HCT116 (cell line): ENCODE measurements at regions not wholly inside any gene's neighbourhood (a gene's known extent, or its start where the extent isn't known, plus 50 kb on each side); places are given as distances from the start of the nearest gene placed in this dataset.

ENCODE experiments used
- ATAC-seq: fragments of 200-7000 bp; cut with Tn5 transposase; 2 replicates; pipeline ENCODE4 v1.9.1; 2020; ENCODE audit warnings: mild to moderate bottlenecking, moderate library complexity
- BruUV-seq: library from RNA; stranded (reverse); fragments of 400-500 nt; replicated peaks from 2 replicates; lab custom pipeline; 2021; lab: Mats Ljungman, UMichigan
- CTCF ChIA-PET: fragments of 300-600 bp; sonication (Branson Sonifier 250); formaldehyde crosslinking; loops from one replicate; lab custom pipeline; 2021; ENCODE audit warnings: antibody characterized with exemption; lab: Charles Lee
- POLR2A ChIA-PET: fragments of 300-600, 350-600 bp; sonication (Branson Sonifier 250); formaldehyde crosslinking; loops from one replicate; lab custom pipeline; 2021; ENCODE audit warnings: antibody characterized with exemption; lab: Charles Lee
- RAD21 ChIA-PET, 2 experiments: fragments of 300-600 bp; sonication (Branson Sonifier 250); formaldehyde crosslinking; loops; one replicate each; lab custom pipeline; 2023; ENCODE audit warnings: low total read pairs in 2 of 2; ENCODE audit not compliant: uncharacterized antibody in 2 of 2, unreplicated experiment in 2 of 2, low non-redundant PET in 1 of 2; lab: Charles Lee
- DNase-seq: peaks from one replicate; pipeline ENCODE4 v3.0.0-alpha.2; 2010; ENCODE audit warnings: low read depth, low spot score
- H2AFZ ChIP-seq: fragments of 200-600 bp; shearing (Covaris generic), sonication (generic); 2 replicates; pipeline ENCODE4 v1.6.1; 2017; ENCODE audit warnings: low read depth, mixed run types, mixed read lengths, antibody characterized with exemption, low read length; ENCODE audit not compliant: poor library complexity, severe bottlenecking
- H3K27ac ChIP-seq: 2 replicates; pipeline ENCODE4 v1.5.1; 2012; ENCODE audit warnings: low read depth, low read length
- H3K27me3 ChIP-seq: fragments of 200-600 bp; sonication (generic); 2 replicates; pipeline ENCODE4 v1.6.1; 2016; ENCODE audit warnings: mixed run types, low read length, mixed read lengths; ENCODE audit not compliant: insufficient read depth
- H3K36me3 ChIP-seq, 2 experiments: fragments of 200-500 bp in 1 of 2; fragments of 200-600 bp in 1 of 2; sonication (Bioruptor generic) in 1 of 2; sonication (generic) in 1 of 2; 2 replicates each; pipeline versions ENCODE4 v1.5.1 to v1.6.1; 2014 to 2016; ENCODE audit warnings: low read length in 2 of 2, inconsistent platforms in 1 of 2, mixed read lengths in 1 of 2, mixed run types in 1 of 2; ENCODE audit not compliant: insufficient read depth in 2 of 2, control insufficient read depth in 1 of 2
- H3K4me1 ChIP-seq, 2 experiments: fragments of 200-600 bp in 1 of 2; sonication (generic) in 1 of 2; 2 replicates each; pipeline versions ENCODE4 v1.5.1 to v1.6.1; 2012 to 2017; ENCODE audit warnings: low read length in 2 of 2, inconsistent platforms in 1 of 2, mild to moderate bottlenecking in 1 of 2, mixed read lengths in 1 of 2, mixed run types in 1 of 2, moderate library complexity in 1 of 2; ENCODE audit not compliant: insufficient read depth in 2 of 2, control insufficient read depth in 1 of 2
- H3K4me2 ChIP-seq: fragments of 200-600 bp; sonication (generic); 2 replicates; pipeline ENCODE4 v1.6.1; 2017; ENCODE audit warnings: mixed run types, low read length, mixed read lengths
- H3K4me3 ChIP-seq, 2 experiments: fragments of 200-600 bp in 1 of 2; sonication (generic) in 1 of 2; replicated peaks in 1 of 2; 2 replicates each; pipeline ENCODE4 v1.5.1; 2011 to 2016; ENCODE audit warnings: low read length in 2 of 2, control low read depth in 1 of 2, low read depth in 1 of 2, mild to moderate bottlenecking in 1 of 2, mixed read lengths in 1 of 2, mixed run types in 1 of 2
- H3K79me2 ChIP-seq: fragments of 200-600 bp; sonication (generic); 2 replicates; pipeline ENCODE4 v1.6.1; 2017; ENCODE audit warnings: mild to moderate bottlenecking, mixed run types, low read length, moderate library complexity, mixed read lengths; ENCODE audit not compliant: insufficient read depth
- H3K9ac ChIP-seq: fragments of 200-600 bp; sonication (generic); 2 replicates; pipeline ENCODE4 v1.6.1; 2016; ENCODE audit warnings: low read length, mixed read lengths
- H3K9me2 ChIP-seq: fragments of 200-600 bp; sonication (generic), shearing (Covaris generic); 2 replicates; pipeline ENCODE4 v1.6.1; 2017; ENCODE audit warnings: mixed run types, mild to moderate bottlenecking, moderate library complexity; ENCODE audit not compliant: insufficient read depth
- H3K9me3 ChIP-seq, 2 experiments: fragments of 200-500 bp in 1 of 2; fragments of 200-600 bp in 1 of 2; sonication (Bioruptor generic) in 1 of 2; sonication (generic) in 1 of 2; 2 replicates each; pipeline ENCODE4 v1.6.1; 2014 to 2017; ENCODE audit warnings: low read length in 2 of 2, mixed read lengths in 2 of 2, inconsistent platforms in 1 of 2, low read depth in 1 of 2, mild to moderate bottlenecking in 1 of 2, mixed run types in 1 of 2, moderate library complexity in 1 of 2; ENCODE audit not compliant: control insufficient read depth in 1 of 2, insufficient read depth in 1 of 2
- H4K20me1 ChIP-seq: fragments of 200-600 bp; sonication (generic), shearing (Covaris generic); 2 replicates; pipeline ENCODE4 v1.6.1; 2017; ENCODE audit warnings: mixed run types, mild to moderate bottlenecking, moderate library complexity; ENCODE audit not compliant: insufficient read depth
- ATF3 ChIP-seq: IDR thresholded peaks from 2 replicates; pipeline ENCODE4 v1.6.1; 2012
- CTCF ChIP-seq, 3 experiments: fragments of 200-600 bp in 1 of 3; sonication (generic) in 1 of 3; IDR thresholded peaks in 2 of 3; conservative IDR thresholded peaks in 1 of 3; 2 replicates each; pipeline ENCODE4 v1.5.1; 2012 to 2017; ENCODE audit warnings: low read depth in 2 of 3, low read length in 2 of 3, antibody characterized with exemption in 1 of 3, borderline replicate concordance in 1 of 3, control low read depth in 1 of 3, mild to moderate bottlenecking in 1 of 3, mixed read lengths in 1 of 3, mixed run types in 1 of 3, moderate library complexity in 1 of 3; ENCODE audit not compliant: insufficient read depth in 1 of 3
- EZH2 ChIP-seq: fragments of 200-600 bp; sonication (generic); IDR thresholded peaks from 2 replicates; pipeline ENCODE4 v1.6.1; 2017; ENCODE audit warnings: antibody characterized with exemption, mixed run types
- FOSL1 ChIP-seq: IDR thresholded peaks from 2 replicates; pipeline ENCODE4 v1.6.1; 2012; ENCODE audit warnings: low read depth
- MAX ChIP-seq: IDR thresholded peaks from 2 replicates; pipeline ENCODE4 v1.6.1; 2012
- POLR2A ChIP-seq: IDR thresholded peaks from 2 replicates; pipeline ENCODE4 v1.7.0; 2011; ENCODE audit warnings: borderline replicate concordance; ENCODE audit not compliant: insufficient read depth, insufficient read length; ENCODE audit errors: extremely low read depth
- POLR2AphosphoS5 ChIP-seq: IDR thresholded peaks from 2 replicates; pipeline ENCODE4 v1.6.1; 2011; ENCODE audit warnings: mild to moderate bottlenecking, low read depth, low read length, moderate library complexity
- RAD21 ChIP-seq: IDR thresholded peaks from 2 replicates; pipeline ENCODE4 v1.6.1; 2012; ENCODE audit warnings: low read depth, mild to moderate bottlenecking
- REST ChIP-seq: IDR thresholded peaks from 2 replicates; pipeline ENCODE4 v1.6.1; 2012; ENCODE audit warnings: low read depth
- SP1 ChIP-seq: IDR thresholded peaks from 2 replicates; pipeline ENCODE4 v1.6.1; 2012; ENCODE audit warnings: low read depth
- SRF ChIP-seq: IDR thresholded peaks from 2 replicates; pipeline ENCODE4 v1.6.1; 2012; ENCODE audit warnings: low read depth
- TCF7L2 ChIP-seq: IDR thresholded peaks from 2 replicates; pipeline ENCODE4 v1.7.0; 2011; ENCODE audit warnings: borderline replicate concordance, inconsistent platforms; ENCODE audit not compliant: insufficient read depth, insufficient read length; ENCODE audit errors: extremely low read depth
- ZFX ChIP-seq: fragments of 450-650 bp; IDR thresholded peaks from 2 replicates; pipeline ENCODE4 v1.6.1; 2017
- ZNF274 ChIP-seq: fragments of 200-500 bp; sonication (Bioruptor generic); IDR thresholded peaks from 2 replicates; pipeline ENCODE4 v1.6.1; 2014; ENCODE audit warnings: mild to moderate bottlenecking, low read depth, low read length, inconsistent platforms
- intact Hi-C: fragments of 100-400 bp; cut with micrococcal nuclease; formaldehyde crosslinking; loops from 2 replicates; pipeline ENCODE4 v1.10.0; 2022

- Histone ChIP-seq H3K9me3 (no peaks in the 10 kb centered on the region), H3K79me2 (no peaks in the 10 kb centered on the region), H3K27ac (no peak overlapping the region), H3K36me3 (no peaks in the 10 kb centered on the region), H3K27me3 (no peaks in the 10 kb centered on the region), H3K9ac (no peak overlapping the region), H4K20me1 (no peaks in the 10 kb centered on the region), H2AFZ (no peak overlapping the region), H3K4me3 (no peak overlapping the region), H3K4me2 (no peak overlapping the region), H3K4me1 (no peaks in the 10 kb centered on the region), H3K9me2 (no peaks in the 10 kb centered on the region)
- intact Hi-C loops: no loop called here
- DNase-seq (no peak), ATAC-seq (no peak)
- POLR2A ChIA-PET: no interaction called here
- CTCF ChIA-PET: no interaction called here
- TF ChIP-seq ZFX (no peak), EZH2 (no peak), POLR2AphosphoS5 (no peak), RAD21 (no peak), TCF7L2 (no peak), ZNF274 (no peak), SP1 (no peak), MAX (no peak), ATF3 (no peak), FOSL1 (no peak), SRF (no peak)
- BruUV-seq: no TSS peak
- RAD21 ChIA-PET: no interaction called here
Measured at GRCh38 chr1:221515496-221515895, 226.4 kb downstream of the DUSP10 start.

- ChIA-PET CTCF (no interaction called here), RAD21 (no interaction called here), POLR2A (no interaction called here)
- Histone ChIP-seq H3K4me1 (no peaks in the 10 kb centered on the region), H3K27me3 (no peaks in the 10 kb centered on the region), H2AFZ (no peak overlapping the region), H3K4me3 (no peak overlapping the region), H3K79me2 (no peaks in the 10 kb centered on the region), H3K9me2 (no peaks in the 10 kb centered on the region), H3K4me2 (no peak overlapping the region), H4K20me1 (no peaks in the 10 kb centered on the region), H3K9ac (no peak overlapping the region), H3K9me3 (no peaks in the 10 kb centered on the region), H3K27ac (no peak overlapping the region), H3K36me3 (no peaks in the 10 kb centered on the region)
- DNase-seq (no peak), ATAC-seq (no peak)
- no TSS peak for BruUV-seq
- intact Hi-C loops: no loop called here
- TF ChIP-seq REST (no peak), ATF3 (no peak), EZH2 (no peak), CTCF (IDR thresholded peaks at IDR 0.05 in 2 of 3, conservative IDR thresholded peaks at IDR 0.05 in 1 of 3; ENCODE audit: borderline replicate concordance in 1 of 3, insufficient read depth in 1 of 3, low read depth in 2 of 3, low read length in 2 of 3) (no peak), POLR2AphosphoS5 (no peak), MAX (no peak), SP1 (no peak), ZNF274 (no peak), POLR2A (no peak), SRF (no peak), RAD21 (no peak)
Measured at GRCh38 chr1:221517961-221518360, 223.9 kb downstream of the DUSP10 start.
